ENCODE measurements at regions not wholly inside any gene's neighbourhood (a gene's known extent, or its start where the extent isn't known, plus 50 kb on each side); places are given as distances from the start of the nearest gene placed in this dataset.

- Histone ChIP-seq H3K9ac (ENCODE audit: low read length) (no peak overlapping the region), H3K4me1 (ENCODE audit: insufficient read depth, low read length, severe bottlenecking) (no peaks in the 10 kb centered on the region), H3K4me3 (ENCODE audit: low read depth, low read length, poor library complexity, severe bottlenecking) (no peak overlapping the region), H3K27ac (ENCODE audit: low read depth, low read length, poor library complexity, severe bottlenecking) (no peak overlapping the region), H4K20me1 (ENCODE audit: insufficient read depth, low read length) (no peaks in the 10 kb centered on the region), H3K9me3 (ENCODE audit: low read length) (no peaks in the 10 kb centered on the region), H3K27me3 (ENCODE audit: insufficient read depth, low read length) (no peaks in the 10 kb centered on the region), H2AFZ (ENCODE audit: low read length) (no peak overlapping the region), H3K79me2 (ENCODE audit: insufficient read depth, low read length) (no peaks in the 10 kb centered on the region), H3K4me2 (ENCODE audit: low read length) (no peak overlapping the region), H3K36me3 (ENCODE audit: insufficient read depth, low read length) (no peaks in the 10 kb centered on the region), H3F3A (ENCODE audit: insufficient read depth, low read length) (no peaks in the 10 kb centered on the region), H3K9me2 (ENCODE audit: low read depth, low read length) (no peaks in the 10 kb centered on the region)
- TF ChIP-seq EZH2 (IDR thresholded peaks at IDR 0.05; ENCODE audit: borderline replicate concordance, low read length) (no peak), CTCF (IDR thresholded peaks at IDR 0.05; ENCODE audit: low read length) (no peak)
Observed at GRCh38 chr1:214127705-214128104, 139.9 kb downstream of the PROX1 start.

GRCh38 chr1:214135886-214136285 lies 145.1 kb upstream of the SMYD2 start:
- no peak overlapping the region for H3K4me2 ChIP-seq (ENCODE audit: low read length)
- no peak overlapping the region for H2AFZ ChIP-seq (ENCODE audit: low read length)
- H3F3A ChIP-seq (ENCODE audit: insufficient read depth, low read length): no peaks in the 10 kb centered on the region
- H4K20me1 ChIP-seq (ENCODE audit: insufficient read depth, low read length): no peaks in the 10 kb centered on the region
- H3K27me3 ChIP-seq (ENCODE audit: insufficient read depth, low read length): no peaks in the 10 kb centered on the region
- H3K9me3 ChIP-seq (ENCODE audit: low read length): no peaks in the 10 kb centered on the region
- no peak overlapping the region for H3K4me3 ChIP-seq (ENCODE audit: low read depth, low read length, poor library complexity, severe bottlenecking)
- H3K4me1 ChIP-seq (ENCODE audit: insufficient read depth, low read length, severe bottlenecking): no peaks in the 10 kb centered on the region
- TF ChIP-seq EZH2 (IDR thresholded peaks at IDR 0.05; ENCODE audit: borderline replicate concordance, low read length) (no peak), CTCF (IDR thresholded peaks at IDR 0.05; ENCODE audit: low read length) (no peak)
- H3K9ac ChIP-seq (ENCODE audit: low read length): no peak overlapping the region
- H3K79me2 ChIP-seq (ENCODE audit: insufficient read depth, low read length): no peaks in the 10 kb centered on the region
- no peak overlapping the region for H3K27ac ChIP-seq (ENCODE audit: low read depth, low read length, poor library complexity, severe bottlenecking)
- no peaks in the 10 kb centered on the region for H3K36me3 ChIP-seq (ENCODE audit: insufficient read depth, low read length)
- no peaks in the 10 kb centered on the region for H3K9me2 ChIP-seq (ENCODE audit: low read depth, low read length)

- Histone ChIP-seq H3K79me2 (ENCODE audit: insufficient read depth, low read length) (no peaks in the 10 kb centered on the region), H3K9ac (ENCODE audit: low read length) (no peak overlapping the region), H3K4me3 (ENCODE audit: low read depth, low read length, poor library complexity, severe bottlenecking) (no peak overlapping the region), H3F3A (ENCODE audit: insufficient read depth, low read length) (no peaks in the 10 kb centered on the region), H3K27me3 (ENCODE audit: insufficient read depth, low read length) (no peaks in the 10 kb centered on the region), H3K9me3 (ENCODE audit: low read length) (no peaks in the 10 kb centered on the region), H2AFZ (ENCODE audit: low read length) (no peak overlapping the region), H3K4me2 (ENCODE audit: low read length) (no peak overlapping the region), H3K27ac (ENCODE audit: low read depth, low read length, poor library complexity, severe bottlenecking) (no peak overlapping the region), H3K4me1 (ENCODE audit: insufficient read depth, low read length, severe bottlenecking) (no peaks in the 10 kb centered on the region), H3K36me3 (ENCODE audit: insufficient read depth, low read length) (no peaks in the 10 kb centered on the region), H4K20me1 (ENCODE audit: insufficient read depth, low read length) (no peaks in the 10 kb centered on the region), H3K9me2 (ENCODE audit: low read depth, low read length) (no peaks in the 10 kb centered on the region)
- TF ChIP-seq CTCF (IDR thresholded peaks at IDR 0.05; ENCODE audit: low read length) (no peak), EZH2 (IDR thresholded peaks at IDR 0.05; ENCODE audit: borderline replicate concordance, low read length) (no peak)
Observed at GRCh38 chr1:214136324-214136919, 144.5 kb upstream of the SMYD2 start.

Data from OCI-LY1 (cell line).